SK-N-MC (cell line): ENCODE measurements at regions not wholly inside any gene's neighbourhood (a gene's known extent, or its start where the extent isn't known, plus 50 kb on each side); places are given as distances from the start of the nearest gene placed in this dataset.
A peak's percentile ranks its signal among the peaks of the same experiment; 100 is the strongest.
"Not testable (repeated sequence)": the region's sequence is repeated elsewhere in the genome, so short reads cannot be mapped to it uniquely, and the experiment has no call there.

ENCODE experiments used
- DNase-seq: peaks from one replicate; pipeline ENCODE4 v3.0.0-alpha.2; 2011; ENCODE audit warnings: low read depth, low spot score
- H3K27ac ChIP-seq: fragments of 200-600 bp; sonication (generic); 2 replicates; pipeline ENCODE4 v1.5.1; 2016; ENCODE audit warnings: mixed run types
- H3K36me3 ChIP-seq: fragments of 200-600 bp; sonication (generic); 2 replicates; pipeline ENCODE4 v1.6.1; 2017; ENCODE audit warnings: antibody characterized with exemption, low read length, mixed read lengths; ENCODE audit not compliant: insufficient read depth
- H3K4me3 ChIP-seq: fragments of 200-600 bp; sonication (generic); 2 replicates; pipeline ENCODE4 v1.5.1; 2016
- H3K9ac ChIP-seq: fragments of 200-600 bp; sonication (generic); 2 replicates; pipeline ENCODE4 v1.8.0; 2017; ENCODE audit warnings: mixed run types, mixed read lengths; ENCODE audit not compliant: insufficient read length
- H3K9me3 ChIP-seq: fragments of 200-600 bp; sonication (generic); 2 replicates; pipeline ENCODE4 v1.6.1; 2017; ENCODE audit warnings: low read depth, mild to moderate bottlenecking, antibody characterized with exemption, low read length, moderate library complexity, mixed read lengths

DNA sequence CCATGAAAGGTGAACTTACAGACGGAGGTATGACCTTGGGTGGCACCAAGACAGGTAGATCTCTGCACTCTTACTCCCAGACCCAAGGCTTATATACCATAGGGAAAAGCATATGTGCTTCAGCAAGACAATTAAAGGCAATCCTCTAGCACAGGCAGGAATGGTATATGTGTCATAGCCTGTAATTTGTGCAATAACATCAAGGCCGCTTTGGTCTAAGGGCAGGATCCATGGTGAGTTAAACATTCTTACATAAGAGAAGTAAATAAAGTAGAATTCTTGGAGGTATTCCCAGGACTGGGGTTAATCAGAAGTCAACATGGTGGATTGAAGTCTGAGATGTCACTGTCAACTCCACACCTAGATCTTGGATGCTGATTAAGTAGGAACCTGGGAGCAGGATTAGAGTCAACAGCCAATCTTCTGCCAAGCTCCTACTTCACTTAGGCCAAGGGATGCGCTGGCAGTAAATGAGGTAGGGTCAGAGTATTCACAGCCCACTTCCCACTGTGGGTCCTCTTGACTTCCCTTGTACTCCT lies 143.0 kb downstream of the ATP6V0E2 start:
- DNase-seq, H3K36me3 ChIP-seq, H3K9ac ChIP-seq, H3K4me3 ChIP-seq, H3K27ac ChIP-seq, H3K9me3 ChIP-seq: not testable (repeated sequence)

GRCh38 chr7:150020210-150020609 lies 146.4 kb downstream of the ATP6V0E2 start:
- DNase-seq, H3K4me3 ChIP-seq, H3K36me3 ChIP-seq, H3K27ac ChIP-seq, H3K9ac ChIP-seq, H3K9me3 ChIP-seq: not testable (repeated sequence)

DNA sequence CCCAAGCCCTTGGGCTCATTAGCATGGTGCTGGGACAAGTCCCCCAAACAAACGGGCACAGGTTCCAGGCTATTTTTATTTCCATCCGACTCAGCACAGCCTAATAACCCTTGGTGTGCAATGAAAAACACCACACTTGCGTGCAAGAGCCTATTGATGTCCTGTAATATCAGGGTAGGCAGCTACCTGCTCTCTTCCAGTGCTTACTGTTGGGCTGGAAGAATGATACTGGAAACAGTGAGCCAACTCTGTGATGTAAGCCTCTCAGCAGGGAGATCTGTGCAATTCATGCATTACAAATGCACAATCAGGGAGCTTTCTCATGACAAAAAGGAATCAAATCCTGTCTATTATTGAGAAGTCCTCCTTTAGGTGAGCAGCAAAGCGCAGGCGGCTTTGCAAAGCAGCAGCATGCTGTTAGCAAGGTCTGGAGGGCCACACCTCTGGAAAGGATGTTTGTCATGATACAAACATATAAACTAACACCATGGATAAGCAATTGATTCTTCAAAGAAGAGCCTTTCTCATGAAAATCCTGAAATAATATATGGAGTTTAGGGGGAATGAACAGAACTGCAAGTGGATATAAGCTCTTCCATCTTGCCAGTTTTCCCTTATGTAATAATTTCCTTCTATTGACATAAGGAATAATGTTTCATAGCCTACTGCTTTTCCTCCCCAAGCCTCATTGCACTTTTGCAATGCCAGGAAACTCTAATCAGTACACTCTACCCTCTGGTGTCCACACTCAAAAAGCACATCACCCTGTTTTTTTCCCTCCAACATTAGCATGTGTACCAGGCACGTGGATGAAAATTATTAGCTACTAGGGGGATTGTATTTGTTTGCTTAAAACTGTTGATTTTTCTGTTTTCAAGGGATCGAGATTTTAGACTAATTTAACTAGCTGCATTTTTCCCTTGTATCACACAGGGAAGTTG lies 151.1 kb downstream of the ATP6V0E2 start:
- not testable (repeated sequence) for DNase-seq, H3K36me3 ChIP-seq, H3K9me3 ChIP-seq, H3K27ac ChIP-seq, H3K4me3 ChIP-seq, H3K9ac ChIP-seq

- H3K36me3 ChIP-seq, H3K9me3 ChIP-seq, DNase-seq, H3K4me3 ChIP-seq, H3K9ac ChIP-seq, H3K27ac ChIP-seq: not testable (repeated sequence)
Measured at GRCh38 chr7:150025802-150026201, 152.0 kb downstream of the ATP6V0E2 start.

DNA sequence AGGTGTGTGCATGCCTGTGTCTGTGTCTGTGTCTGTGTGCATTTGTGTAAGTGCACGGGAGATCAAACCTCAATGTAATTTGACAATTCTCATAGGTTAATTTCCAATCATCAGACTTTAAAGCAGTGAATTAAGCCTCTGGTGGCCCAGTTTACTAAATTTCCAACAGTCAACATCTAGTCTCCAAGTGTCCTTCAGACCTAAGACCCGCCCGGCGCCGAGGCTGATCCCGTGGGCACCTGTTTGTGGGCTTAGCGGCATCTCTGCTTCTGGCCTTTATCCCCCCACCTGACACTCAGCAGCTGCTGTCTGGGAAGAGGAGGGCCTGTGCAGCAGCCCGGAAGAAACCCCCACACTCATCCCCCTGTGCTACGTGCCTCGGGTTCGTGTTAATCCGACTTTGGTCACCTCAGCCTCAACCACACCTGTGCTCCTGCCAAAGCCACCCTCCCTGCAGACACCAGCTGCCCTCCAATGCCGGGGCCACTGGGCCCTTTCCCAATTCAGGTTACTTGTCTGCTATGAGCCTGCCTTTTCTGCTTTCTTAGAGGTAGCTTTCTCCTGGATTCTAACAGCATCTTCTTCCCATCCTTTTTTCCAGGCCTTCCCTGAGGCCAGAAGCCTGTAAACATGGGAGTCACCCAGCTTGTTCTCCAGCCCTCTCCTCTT lies 154.7 kb downstream of the ATP6V0E2 start:
- H3K4me3 ChIP-seq, H3K27ac ChIP-seq, H3K36me3 ChIP-seq, DNase-seq, H3K9ac ChIP-seq, H3K9me3 ChIP-seq: not testable (repeated sequence)

- not testable (repeated sequence) for H3K36me3 ChIP-seq, H3K9me3 ChIP-seq, H3K27ac ChIP-seq, H3K9ac ChIP-seq, H3K4me3 ChIP-seq, DNase-seq
Measured at GRCh38 chr7:150029013-150029389, 155.2 kb downstream of the ATP6V0E2 start.

GRCh38 chr7:150031733-150032132 lies 158.0 kb downstream of the ATP6V0E2 start:
- not testable (repeated sequence) for H3K9me3 ChIP-seq, H3K9ac ChIP-seq, DNase-seq, H3K4me3 ChIP-seq, H3K36me3 ChIP-seq, H3K27ac ChIP-seq

- H3K9me3 ChIP-seq, H3K9ac ChIP-seq, DNase-seq, H3K4me3 ChIP-seq, H3K27ac ChIP-seq, H3K36me3 ChIP-seq: not testable (repeated sequence)
Measured at GRCh38 chr7:150033711-150034110, 159.9 kb downstream of the ATP6V0E2 start.

DNA sequence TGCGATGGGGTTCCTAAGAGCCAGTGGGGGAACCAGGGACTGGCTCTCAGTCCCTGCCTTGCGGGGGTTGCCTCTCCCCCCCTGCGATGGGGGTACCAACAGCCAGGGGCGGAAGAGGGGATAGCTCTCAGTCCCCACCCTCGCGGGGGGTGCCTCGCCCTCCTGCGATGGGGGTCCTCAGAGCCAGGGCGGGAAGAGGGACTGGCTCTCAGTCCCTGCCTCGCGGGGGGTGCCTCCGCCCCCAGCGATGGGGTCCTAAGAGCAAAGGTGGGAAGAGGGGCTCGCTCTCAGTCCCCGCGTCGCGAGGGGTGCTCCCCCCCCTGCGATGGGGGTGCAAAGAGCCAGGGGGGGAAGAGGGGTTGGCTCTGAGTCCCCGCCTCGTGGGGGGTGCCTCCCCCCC lies 162.0 kb downstream of the ATP6V0E2 start:
- H3K36me3 ChIP-seq, H3K9me3 ChIP-seq, H3K9ac ChIP-seq, DNase-seq, H3K4me3 ChIP-seq, H3K27ac ChIP-seq: not testable (repeated sequence)

DNA sequence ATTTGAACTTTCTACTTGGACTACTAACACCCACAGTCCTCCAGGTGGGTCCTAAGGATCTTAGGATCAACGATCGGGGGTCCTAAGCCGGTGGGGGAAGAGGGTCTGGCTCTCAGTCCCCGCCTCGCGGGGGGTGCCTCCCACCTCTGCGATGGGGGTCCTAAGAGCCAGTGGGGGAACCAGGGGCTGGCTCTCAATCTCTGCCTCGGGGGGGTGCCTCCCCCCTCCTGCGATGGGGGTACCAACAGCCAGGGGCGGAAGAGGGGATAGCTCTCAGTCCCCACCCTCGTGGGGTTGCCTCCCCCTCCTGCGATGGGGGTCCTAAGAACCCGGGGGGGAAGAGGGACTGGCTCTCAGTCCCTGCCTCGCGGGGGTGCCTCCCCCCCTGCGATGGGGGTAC lies 165.3 kb downstream of the ATP6V0E2 start:
- H3K9ac ChIP-seq, H3K9me3 ChIP-seq, H3K36me3 ChIP-seq, DNase-seq, H3K4me3 ChIP-seq, H3K27ac ChIP-seq: not testable (repeated sequence)

- not testable (repeated sequence) for H3K36me3 ChIP-seq, H3K27ac ChIP-seq, H3K9ac ChIP-seq
Measured at GRCh38 chr7:150042281-150042680, 168.5 kb downstream of the ATP6V0E2 start.

DNA sequence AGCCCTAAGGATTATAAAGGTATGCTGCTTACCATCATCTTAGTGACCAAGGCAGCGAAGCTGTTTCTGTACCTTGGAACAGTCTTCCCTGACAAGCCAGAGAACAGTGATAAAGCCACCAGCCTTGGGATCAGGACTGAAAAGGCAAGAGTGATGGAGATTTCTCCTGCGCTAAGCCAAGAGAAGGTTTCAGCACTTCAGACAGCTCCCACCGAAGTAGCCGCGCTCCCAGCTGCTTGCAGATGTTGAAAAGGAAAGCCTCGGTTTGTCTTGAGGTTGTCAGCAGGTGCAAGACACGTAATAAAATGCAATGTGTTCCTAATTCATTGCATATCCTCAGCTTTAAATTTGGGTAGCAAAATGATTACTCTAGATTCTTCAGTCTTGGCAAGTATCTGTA lies 171.0 kb downstream of the ATP6V0E2 start:
- H3K36me3 ChIP-seq, H3K9me3 ChIP-seq, H3K9ac ChIP-seq, H3K27ac ChIP-seq, H3K4me3 ChIP-seq: not testable (repeated sequence)
- DNase-seq: peak; percentile 0

More at GRCh38 chr7:150042281-150042680, 168.5 kb downstream of the ATP6V0E2 start:
- H3K4me3 ChIP-seq, DNase-seq, H3K9me3 ChIP-seq: not testable (repeated sequence)

DNA sequence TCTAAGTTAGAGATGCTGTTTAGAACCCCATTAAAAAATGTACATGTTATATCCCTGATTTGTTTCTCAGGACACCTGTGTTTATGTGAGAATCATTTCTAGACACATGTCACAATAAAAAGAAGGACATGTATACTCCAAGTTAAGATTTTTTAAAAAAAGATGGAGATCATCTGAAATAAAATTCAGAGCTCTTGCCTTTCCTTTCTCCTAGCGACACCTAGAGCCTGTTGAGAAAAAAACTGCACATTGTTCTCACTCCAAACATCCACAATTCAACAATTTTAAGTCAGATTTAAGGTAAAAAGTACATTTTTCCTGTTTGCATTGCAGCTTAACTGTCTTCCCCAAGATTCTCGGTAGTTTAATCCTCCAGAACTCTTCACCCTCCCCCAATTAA lies 171.8 kb downstream of the ATP6V0E2 start:
- H3K4me3 ChIP-seq, H3K27ac ChIP-seq, H3K36me3 ChIP-seq, H3K9ac ChIP-seq, DNase-seq, H3K9me3 ChIP-seq: not testable (repeated sequence)

DNA sequence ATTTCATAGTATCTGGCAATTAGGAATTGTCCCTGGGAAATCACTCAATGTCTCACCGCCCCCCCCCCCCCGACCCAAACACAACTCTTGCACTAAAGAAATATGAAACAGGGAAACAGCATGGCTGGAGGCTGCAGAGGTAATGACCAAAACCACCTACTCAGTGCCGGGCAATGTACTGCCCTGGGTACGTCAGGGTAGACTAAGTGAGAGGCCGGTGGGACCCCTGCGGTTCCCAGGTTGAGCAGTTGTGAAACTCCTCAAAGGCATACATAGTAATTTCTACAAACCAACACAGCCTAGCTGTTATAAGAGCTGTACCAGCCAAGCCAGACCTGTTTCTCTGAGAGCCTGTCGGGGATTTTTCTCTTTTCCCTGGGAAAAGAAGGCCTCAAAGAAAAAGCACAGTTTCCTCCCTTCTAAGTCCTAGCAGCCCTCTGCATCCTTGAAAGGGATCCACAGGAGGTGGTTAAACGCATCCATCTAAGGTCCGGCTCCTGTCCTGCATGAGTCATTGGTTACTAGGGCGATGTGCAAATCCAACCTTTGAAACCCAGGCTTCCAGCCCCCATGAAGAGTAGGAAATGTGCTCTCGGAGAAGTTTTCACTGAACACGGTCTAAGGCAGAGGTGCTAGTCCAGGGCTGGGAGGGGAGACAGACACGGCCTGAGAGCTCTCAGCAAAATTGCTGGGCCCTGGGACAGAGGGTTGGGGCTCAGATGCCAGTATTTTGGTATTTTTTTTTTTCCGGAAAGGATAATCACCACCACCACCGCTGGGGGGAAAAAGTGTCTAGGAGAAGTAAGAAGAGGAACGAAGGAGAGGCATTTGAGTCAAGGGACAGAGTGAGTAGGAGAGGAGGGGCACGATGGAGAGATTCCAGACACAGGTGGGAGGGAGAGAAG lies 172.8 kb downstream of the ATP6V0E2 start:
- H3K27ac ChIP-seq, H3K36me3 ChIP-seq, H3K9me3 ChIP-seq, DNase-seq, H3K9ac ChIP-seq, H3K4me3 ChIP-seq: not testable (repeated sequence)
